ENCODE measurements at regions not wholly inside any gene's neighbourhood (a gene's known extent, or its start where the extent isn't known, plus 50 kb on each side); places are given as distances from the start of the nearest gene placed in this dataset.

- H3K4me3 ChIP-seq (ENCODE audit: low read depth, low read length) = no peak overlapping the region
- TF ChIP-seq CTCF (IDR thresholded peaks at IDR 0.05; ENCODE audit: low read depth, low read length, missing control alignments) = no peak
- no peak for DNase-seq (ENCODE audit: low read depth)
Measured at GRCh38 chr11:10379022-10379421, 74.1 kb downstream of the ADM start.

DNA sequence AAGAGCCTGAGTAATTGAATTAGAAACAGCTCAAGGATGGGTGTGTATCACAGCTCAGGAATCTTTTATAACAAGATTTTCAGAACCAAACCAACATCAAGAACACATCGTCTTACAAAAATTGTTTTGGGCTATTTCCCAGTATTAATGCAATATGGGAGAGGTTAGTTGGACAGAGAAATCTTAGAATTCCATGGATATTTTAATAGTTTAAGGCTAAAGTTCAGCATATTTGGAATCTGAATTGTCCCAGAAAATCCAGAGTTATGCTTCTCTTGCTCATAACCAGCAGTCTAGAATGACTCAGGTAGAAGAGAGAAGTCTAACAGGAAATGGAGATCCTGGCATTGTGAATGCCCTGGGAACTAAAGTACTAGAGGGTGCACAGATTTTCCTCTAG lies 74.6 kb downstream of the ADM start:
- TF ChIP-seq CTCF (IDR thresholded peaks at IDR 0.05; ENCODE audit: low read depth, low read length, missing control alignments) = no peak
- no peak for DNase-seq (ENCODE audit: low read depth)
- H3K4me3 ChIP-seq (ENCODE audit: low read depth, low read length) = no peak overlapping the region

DNA sequence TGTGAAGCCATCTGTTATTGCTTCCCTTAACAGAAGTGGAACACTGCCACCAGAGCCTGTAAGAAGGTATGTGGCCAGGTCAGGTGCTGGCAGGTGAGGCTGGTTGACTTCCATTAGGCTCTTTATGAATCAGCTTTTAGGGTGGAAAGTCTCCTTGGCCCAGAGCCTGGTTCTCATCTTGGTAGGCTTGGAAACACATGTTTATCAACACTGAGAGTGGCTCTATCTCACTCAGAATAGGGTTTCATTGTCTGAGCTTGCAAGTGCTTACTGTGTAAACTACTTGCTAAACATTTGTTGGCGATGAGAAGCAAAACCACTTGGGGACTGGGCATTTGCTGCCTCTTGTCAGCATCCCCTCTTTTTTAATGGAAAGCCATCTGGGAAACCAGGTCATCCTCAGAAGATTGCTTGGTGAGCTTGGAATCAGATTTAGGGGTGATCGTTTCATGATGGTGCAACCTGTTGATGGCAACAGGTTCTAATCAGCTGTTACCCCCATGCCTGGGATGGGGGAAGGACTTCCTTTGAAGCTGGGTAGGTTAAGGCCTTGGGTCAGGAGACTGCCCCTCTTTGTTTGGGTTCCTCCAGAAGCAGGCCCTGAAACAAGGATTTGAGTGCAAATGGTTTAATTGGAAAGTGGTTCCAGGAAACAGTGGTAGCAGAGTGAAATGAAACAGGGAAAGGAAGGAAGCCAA lies 75.0 kb upstream of the AMPD3 start:
- no peak for TF ChIP-seq CTCF (IDR thresholded peaks at IDR 0.05; ENCODE audit: low read depth, low read length, missing control alignments)
- DNase-seq (ENCODE audit: low read depth) = no peak
- H3K4me3 ChIP-seq (ENCODE audit: low read depth, low read length) = no peak overlapping the region

GRCh38 chr11:10380921-10381320 lies 74.1 kb upstream of the AMPD3 start:
- no peak for TF ChIP-seq CTCF (IDR thresholded peaks at IDR 0.05; ENCODE audit: low read depth, low read length, missing control alignments)
- H3K4me3 ChIP-seq (ENCODE audit: low read depth, low read length) = no peak overlapping the region
- no peak for DNase-seq (ENCODE audit: low read depth)

GRCh38 chr11:10381736-10382135 lies 73.3 kb upstream of the AMPD3 start:
- no peak overlapping the region for H3K4me3 ChIP-seq (ENCODE audit: low read depth, low read length)
- no peak for DNase-seq (ENCODE audit: low read depth)
- no peak for TF ChIP-seq CTCF (IDR thresholded peaks at IDR 0.05; ENCODE audit: low read depth, low read length, missing control alignments)

DNA sequence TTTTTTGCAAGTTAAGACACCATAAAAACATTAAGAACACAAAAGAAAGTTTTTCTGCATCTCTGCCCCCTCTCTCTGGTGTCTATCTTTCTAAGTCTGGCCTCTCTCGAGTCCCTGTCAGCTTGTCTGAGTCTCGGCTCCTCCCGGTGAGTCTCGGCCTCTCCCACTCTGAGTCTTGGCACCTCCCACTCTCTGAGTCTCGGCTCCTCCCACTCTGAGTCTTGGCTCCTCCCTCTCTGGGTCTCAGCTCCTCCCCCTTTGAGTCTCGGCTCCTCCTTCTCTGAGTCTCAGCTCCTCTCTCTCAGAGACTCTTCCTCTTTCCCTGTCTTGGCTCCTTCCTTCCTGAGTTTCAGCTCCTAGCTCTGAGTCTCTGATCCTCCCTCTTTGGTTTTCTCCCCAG lies 72.5 kb upstream of the AMPD3 start:
- DNase-seq (ENCODE audit: low read depth) = no peak
- H3K4me3 ChIP-seq (ENCODE audit: low read depth, low read length) = no peak overlapping the region
- TF ChIP-seq CTCF (IDR thresholded peaks at IDR 0.05; ENCODE audit: low read depth, low read length, missing control alignments) = no peak

DNA sequence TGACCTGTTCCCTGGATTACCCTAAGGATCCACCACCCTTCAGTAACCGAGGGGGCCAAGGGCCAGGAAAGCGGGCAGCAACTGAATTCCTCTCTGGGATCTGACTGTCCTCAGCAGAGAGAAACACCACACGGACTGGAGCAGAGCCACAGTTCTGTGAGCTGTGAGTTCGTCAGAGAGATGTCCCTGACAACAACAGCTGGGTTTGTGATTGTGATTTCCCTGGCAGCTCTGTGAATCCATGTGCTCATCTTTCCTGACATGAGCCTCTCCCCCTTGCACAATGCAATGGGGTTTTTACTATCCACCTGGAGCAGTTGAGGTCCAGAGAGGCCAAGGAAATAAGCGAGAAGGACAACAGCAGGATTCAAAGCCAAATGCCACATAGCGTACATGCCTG lies 69.4 kb upstream of the AMPD3 start:
- no peak for DNase-seq (ENCODE audit: low read depth)
- no peak for TF ChIP-seq CTCF (IDR thresholded peaks at IDR 0.05; ENCODE audit: low read depth, low read length, missing control alignments)
- no peak overlapping the region for H3K4me3 ChIP-seq (ENCODE audit: low read depth, low read length)

Data from GM12864 (cell line).